ENCODE measurements at regions not wholly inside any gene's neighbourhood (a gene's known extent, or its start where the extent isn't known, plus 50 kb on each side); places are given as distances from the start of the nearest gene placed in this dataset.

DNA sequence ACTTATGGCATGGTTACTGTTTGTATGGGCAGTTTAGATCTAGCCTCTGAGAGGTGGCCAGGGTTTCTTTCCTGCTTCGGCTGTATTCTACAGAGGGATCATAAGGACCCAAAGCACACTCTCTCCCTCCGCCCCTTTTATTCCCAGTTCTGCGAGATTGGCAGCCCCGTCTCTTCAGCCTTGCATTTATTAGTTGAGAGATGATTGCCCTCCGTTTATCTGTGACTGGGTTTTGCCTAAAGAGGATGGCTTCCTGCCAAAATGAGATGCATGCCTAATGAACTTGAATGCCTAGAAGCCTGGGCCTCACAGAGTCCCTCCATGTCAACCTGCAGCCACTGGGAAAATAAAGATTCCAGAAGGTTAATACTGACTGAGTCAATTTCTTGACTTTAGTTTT lies 97.1 kb upstream of the CHL1 start:
- no peak for DNase-seq (ENCODE audit: extremely low read depth, low read depth)
- TF ChIP-seq, protein P1, sequence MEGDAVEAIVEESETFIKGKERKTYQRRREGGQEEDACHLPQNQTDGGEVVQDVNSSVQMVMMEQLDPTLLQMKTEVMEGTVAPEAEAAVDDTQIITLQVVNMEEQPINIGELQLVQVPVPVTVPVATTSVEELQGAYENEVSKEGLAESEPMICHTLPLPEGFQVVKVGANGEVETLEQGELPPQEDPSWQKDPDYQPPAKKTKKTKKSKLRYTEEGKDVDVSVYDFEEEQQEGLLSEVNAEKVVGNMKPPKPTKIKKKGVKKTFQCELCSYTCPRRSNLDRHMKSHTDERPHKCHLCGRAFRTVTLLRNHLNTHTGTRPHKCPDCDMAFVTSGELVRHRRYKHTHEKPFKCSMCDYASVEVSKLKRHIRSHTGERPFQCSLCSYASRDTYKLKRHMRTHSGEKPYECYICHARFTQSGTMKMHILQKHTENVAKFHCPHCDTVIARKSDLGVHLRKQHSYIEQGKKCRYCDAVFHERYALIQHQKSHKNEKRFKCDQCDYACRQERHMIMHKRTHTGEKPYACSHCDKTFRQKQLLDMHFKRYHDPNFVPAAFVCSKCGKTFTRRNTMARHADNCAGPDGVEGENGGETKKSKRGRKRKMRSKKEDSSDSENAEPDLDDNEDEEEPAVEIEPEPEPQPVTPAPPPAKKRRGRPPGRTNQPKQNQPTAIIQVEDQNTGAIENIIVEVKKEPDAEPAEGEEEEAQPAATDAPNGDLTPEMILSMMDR (IDR thresholded peaks at IDR 0.05; ENCODE audit: low read depth, low read length) = no peak

DNA sequence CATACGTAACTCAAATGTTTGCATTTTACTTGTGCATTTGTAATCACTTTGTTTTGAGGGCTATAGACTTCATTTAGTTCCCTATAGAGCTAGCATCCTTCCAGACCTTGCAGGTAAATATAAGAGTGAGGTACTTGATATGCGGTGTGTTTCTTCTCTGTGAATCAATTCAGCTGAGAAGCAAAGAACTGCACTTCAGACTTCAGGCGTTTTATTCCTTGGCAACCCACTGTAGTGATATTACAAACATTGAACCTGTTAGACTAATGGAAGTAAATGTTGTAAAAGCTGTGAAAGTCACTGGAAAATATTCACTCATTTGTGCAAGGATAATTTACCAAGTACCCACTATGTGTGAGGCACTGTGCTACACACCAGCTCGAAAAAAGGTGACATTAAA lies 94.1 kb upstream of the CHL1 start:
- no peak for DNase-seq (ENCODE audit: extremely low read depth, low read depth)
- TF ChIP-seq, protein P1 (IDR thresholded peaks at IDR 0.05; ENCODE audit: low read depth, low read length) = no peak

DNA sequence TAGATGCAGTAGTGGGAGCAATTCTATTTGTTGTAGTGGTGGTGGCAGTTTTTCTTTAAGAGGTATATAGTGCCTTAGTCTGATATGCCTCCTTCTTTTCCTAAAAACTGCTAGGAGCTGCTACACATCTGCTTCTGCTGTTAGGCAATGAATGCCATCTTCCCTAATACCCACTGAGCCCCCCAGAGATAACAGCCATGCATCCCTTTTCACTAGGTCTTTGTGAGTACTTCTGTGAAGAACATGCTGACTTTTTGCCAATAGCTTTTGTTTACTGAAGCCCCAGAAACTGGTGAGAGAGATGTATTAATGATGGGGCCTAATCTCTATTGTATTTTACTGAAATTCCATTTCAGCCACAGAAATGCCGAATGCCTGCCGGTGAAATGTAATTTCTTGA lies 92.6 kb upstream of the CHL1 start:
- no peak for DNase-seq (ENCODE audit: extremely low read depth, low read depth)
- TF ChIP-seq, protein P1 (IDR thresholded peaks at IDR 0.05; ENCODE audit: low read depth, low read length) = no peak

DNA sequence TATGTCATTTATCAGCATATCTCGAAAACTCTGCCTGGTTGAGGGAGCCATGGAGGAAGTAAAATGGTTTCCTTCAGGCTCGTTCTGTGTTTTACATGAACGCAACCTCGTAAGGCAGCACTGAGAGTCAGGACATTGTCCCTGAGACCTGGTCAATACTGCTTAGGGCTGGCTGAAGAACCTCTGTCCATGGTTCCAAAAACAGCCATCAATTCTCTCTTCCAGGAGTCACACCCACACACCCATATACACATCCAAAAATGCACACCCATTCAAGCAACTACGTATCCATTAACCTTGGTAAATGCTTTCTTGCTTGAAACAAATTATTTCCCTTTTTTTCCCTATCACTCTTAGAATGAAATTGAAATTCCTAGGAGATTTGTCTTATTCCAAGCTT lies 91.0 kb upstream of the CHL1 start:
- TF ChIP-seq, protein P1 (IDR thresholded peaks at IDR 0.05; ENCODE audit: low read depth, low read length) = no peak
- DNase-seq (ENCODE audit: extremely low read depth, low read depth) = no peak

DNA sequence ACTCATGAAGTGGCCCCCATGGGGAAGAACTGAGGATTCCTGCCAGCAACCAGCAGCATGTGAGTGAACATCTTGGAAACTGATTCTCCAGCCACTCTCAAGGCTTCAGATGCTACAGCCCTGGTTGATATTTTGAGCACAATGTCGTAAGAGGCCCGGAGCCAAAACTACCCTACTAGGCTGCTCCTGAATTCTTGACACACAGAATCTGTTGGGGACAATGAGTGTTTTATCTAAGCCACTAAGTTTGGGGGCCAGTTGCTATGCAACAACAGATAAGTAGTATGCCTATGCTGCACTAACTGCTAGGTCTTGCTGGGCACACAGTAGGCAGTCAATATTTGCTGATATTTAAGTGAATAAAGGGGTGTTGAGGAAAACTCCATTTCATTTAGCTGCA lies 89.9 kb upstream of the CHL1 start:
- TF ChIP-seq, protein P1 (IDR thresholded peaks at IDR 0.05; ENCODE audit: low read depth, low read length) = no peak
- no peak for DNase-seq (ENCODE audit: extremely low read depth, low read depth)

DNA sequence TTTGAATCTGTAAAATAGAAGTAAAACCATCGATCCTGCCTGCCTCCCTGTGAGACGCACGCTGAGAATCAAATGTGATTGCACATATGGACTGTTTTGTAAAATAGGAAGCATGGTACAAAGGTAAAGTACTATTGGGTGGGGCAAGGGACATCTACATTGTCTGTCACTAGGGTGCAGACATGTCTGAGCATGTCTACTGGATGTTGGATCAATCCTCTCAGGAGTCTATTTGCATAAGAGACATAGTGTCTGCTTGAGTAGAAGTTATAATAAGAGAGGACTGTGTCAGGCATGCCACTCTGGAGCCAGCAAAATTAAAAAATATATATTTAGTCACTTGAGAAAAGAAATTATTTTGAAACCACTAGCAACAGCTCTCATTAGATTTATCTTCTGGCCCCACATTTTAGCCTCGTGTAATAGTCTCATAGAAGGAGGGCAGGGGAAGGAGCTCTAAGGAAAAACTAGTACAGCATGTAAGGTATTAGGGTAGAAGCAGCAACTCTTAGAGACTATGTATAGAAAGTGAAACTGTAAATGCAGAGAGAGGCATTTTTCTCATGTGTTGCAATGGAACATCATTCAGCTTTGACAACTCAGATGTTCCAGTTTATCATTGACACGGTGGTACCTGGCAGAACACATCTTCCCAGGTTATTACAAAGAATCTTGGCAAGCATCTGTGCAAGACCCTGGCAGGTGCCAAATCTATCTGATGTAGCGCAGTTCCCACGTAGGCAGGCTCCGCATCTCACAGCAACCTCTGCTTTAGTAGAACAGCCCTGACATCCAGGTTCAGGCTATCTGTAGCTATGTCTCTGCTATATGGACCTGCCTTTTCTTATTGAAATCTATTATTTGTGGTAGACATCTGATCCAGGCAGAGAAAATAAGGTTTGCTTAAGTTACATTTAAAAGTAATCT lies 85.2 kb upstream of the CHL1 start:
- no peak for DNase-seq (ENCODE audit: extremely low read depth, low read depth)
- TF ChIP-seq, protein P1 (IDR thresholded peaks at IDR 0.05; ENCODE audit: low read depth, low read length) = no peak

DNA sequence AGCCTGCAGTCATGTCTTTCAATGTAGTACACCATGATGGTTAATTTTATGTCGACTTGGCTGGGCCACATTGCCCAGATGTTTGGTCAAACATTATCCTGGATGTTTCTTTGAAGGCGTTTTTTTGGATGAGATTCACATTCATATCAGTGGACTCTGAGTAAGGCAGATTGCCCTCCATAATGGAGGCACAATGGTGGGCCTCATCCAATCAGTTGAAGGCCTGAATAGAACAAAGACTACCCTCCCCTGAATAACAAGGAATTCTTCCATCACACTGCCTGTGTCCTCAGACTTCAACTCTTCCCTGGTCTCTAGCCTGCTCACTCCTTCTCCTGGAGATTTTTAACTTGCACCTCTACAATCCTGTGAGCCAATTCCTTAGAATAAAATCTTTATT lies 83.8 kb upstream of the CHL1 start:
- TF ChIP-seq, protein P1 (IDR thresholded peaks at IDR 0.05; ENCODE audit: low read depth, low read length) = no peak
- no peak for DNase-seq (ENCODE audit: extremely low read depth, low read depth)
